ENCODE measurements at regions not wholly inside any gene's neighbourhood (a gene's known extent, or its start where the extent isn't known, plus 50 kb on each side); places are given as distances from the start of the nearest gene placed in this dataset.

DNA sequence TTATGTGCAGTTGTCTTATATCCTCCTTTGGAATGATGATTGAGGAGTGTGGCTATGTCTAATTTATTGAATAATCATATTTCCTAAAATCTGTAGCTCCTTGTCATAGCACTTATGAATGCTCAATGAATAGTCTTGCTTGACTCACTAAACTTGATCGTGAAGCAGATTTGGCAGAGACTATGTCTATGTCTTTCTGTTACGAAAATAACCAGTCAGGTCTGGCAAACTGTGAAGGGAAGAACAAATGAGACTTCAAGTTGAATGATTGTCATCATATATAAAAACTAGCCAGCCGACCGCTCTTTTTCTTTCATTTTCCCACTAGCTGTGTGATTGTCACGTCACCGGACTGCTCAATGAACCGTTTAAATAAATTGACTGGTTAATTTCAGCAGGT lies 1303.9 kb upstream of the GJE1 start:
- TF ChIP-seq ZNF23 (CRISPR knock-in tag; IDR thresholded peaks at IDR 0.05): no peak
- TF ChIP-seq, protein P1, sequence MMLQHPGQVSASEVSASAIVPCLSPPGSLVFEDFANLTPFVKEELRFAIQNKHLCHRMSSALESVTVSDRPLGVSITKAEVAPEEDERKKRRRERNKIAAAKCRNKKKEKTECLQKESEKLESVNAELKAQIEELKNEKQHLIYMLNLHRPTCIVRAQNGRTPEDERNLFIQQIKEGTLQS (IDR thresholded peaks at IDR 0.05): no peak
- TF ChIP-seq, protein P1 (CRISPR knock-in tag; conservative IDR thresholded peaks at IDR 0.05): no peak
- TF ChIP-seq PHF8 (IDR thresholded peaks at IDR 0.05; ENCODE audit: borderline replicate concordance, low read length): no peak
- TF ChIP-seq MEF2A (IDR thresholded peaks at IDR 0.05; ENCODE audit: control insufficient read depth, low read depth, low read length): no peak
- TF ChIP-seq, protein P2, sequence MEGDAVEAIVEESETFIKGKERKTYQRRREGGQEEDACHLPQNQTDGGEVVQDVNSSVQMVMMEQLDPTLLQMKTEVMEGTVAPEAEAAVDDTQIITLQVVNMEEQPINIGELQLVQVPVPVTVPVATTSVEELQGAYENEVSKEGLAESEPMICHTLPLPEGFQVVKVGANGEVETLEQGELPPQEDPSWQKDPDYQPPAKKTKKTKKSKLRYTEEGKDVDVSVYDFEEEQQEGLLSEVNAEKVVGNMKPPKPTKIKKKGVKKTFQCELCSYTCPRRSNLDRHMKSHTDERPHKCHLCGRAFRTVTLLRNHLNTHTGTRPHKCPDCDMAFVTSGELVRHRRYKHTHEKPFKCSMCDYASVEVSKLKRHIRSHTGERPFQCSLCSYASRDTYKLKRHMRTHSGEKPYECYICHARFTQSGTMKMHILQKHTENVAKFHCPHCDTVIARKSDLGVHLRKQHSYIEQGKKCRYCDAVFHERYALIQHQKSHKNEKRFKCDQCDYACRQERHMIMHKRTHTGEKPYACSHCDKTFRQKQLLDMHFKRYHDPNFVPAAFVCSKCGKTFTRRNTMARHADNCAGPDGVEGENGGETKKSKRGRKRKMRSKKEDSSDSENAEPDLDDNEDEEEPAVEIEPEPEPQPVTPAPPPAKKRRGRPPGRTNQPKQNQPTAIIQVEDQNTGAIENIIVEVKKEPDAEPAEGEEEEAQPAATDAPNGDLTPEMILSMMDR (IDR thresholded peaks at IDR 0.05 in 2 of 3, conservative IDR thresholded peaks at IDR 0.05 in 1 of 3; ENCODE audit: insufficient read depth in 2 of 3, low read depth in 1 of 3, low read length in 3 of 3): no peak

Data from K562 (cell line).